HG02588 (cell line): ENCODE measurements at regions not wholly inside any gene's neighbourhood (a gene's known extent, or its start where the extent isn't known, plus 50 kb on each side); places are given as distances from the start of the nearest gene placed in this dataset.
A peak's percentile ranks its signal among the peaks of the same experiment; 100 is the strongest.

Source experiments
- ATAC-seq: cut with Tn5 transposase; IDR thresholded peaks from one replicate; pipeline ENCODE4 v1.9.1; 2021; ENCODE audit warnings: mild to moderate bottlenecking, moderate library complexity; ENCODE audit not compliant: unreplicated experiment

- no peak for ATAC-seq
These were observed 95.9 kb upstream of the PPP2R5A start for GRCh38 chr1:212189352-212189738.

- no peak for ATAC-seq
These were observed 95.0 kb upstream of the PPP2R5A start for GRCh38 chr1:212190169-212190568.

GRCh38 chr1:212192261-212192998 is 92.8 kb upstream of the PPP2R5A start:
- no peak for ATAC-seq

GRCh38 chr1:212196355-212196754 is 88.9 kb upstream of the PPP2R5A start:
- no peak for ATAC-seq

GRCh38 chr1:212201461-212201860 is 83.7 kb upstream of the PPP2R5A start:
- ATAC-seq = no peak

- ATAC-seq = no peak
These were observed 81.6 kb upstream of the PPP2R5A start for GRCh38 chr1:212203630-212204029.

- no peak for ATAC-seq
These were observed 80.2 kb upstream of the PPP2R5A start for GRCh38 chr1:212205006-212205405.

GRCh38 chr1:212205843-212206242 is 79.4 kb upstream of the PPP2R5A start:
- no peak for ATAC-seq

- ATAC-seq = no peak
These were observed 78.1 kb upstream of the PPP2R5A start for GRCh38 chr1:212207118-212207517.

GRCh38 chr1:212207822-212208520 is 77.2 kb upstream of the PPP2R5A start:
- ATAC-seq = no peak

- ATAC-seq = no peak
These were observed 76.1 kb upstream of the PPP2R5A start for GRCh38 chr1:212208978-212209644.

- no peak for ATAC-seq
These were observed 73.8 kb upstream of the PPP2R5A start for GRCh38 chr1:212211371-212211770.

- ATAC-seq = no peak
These were observed 72.9 kb upstream of the PPP2R5A start for GRCh38 chr1:212212343-212212742.

GRCh38 chr1:212212906-212213305 is 72.3 kb upstream of the PPP2R5A start:
- no peak for ATAC-seq

GRCh38 chr1:212213784-212214183 is 71.4 kb upstream of the PPP2R5A start:
- ATAC-seq = no peak

- no peak for ATAC-seq
These were observed 70.9 kb upstream of the PPP2R5A start for GRCh38 chr1:212214325-212214724.

GRCh38 chr1:212215910-212216309 is 69.3 kb upstream of the PPP2R5A start:
- no peak for ATAC-seq

GRCh38 chr1:212217633-212218032 is 67.6 kb upstream of the PPP2R5A start:
- no peak for ATAC-seq

GRCh38 chr1:212218065-212218464 is 67.1 kb upstream of the PPP2R5A start:
- no peak for ATAC-seq

- ATAC-seq = peak; percentile 85
These were observed 66.3 kb upstream of the PPP2R5A start for GRCh38 chr1:212218911-212219310.

GRCh38 chr1:212219679-212220463 is 65.3 kb upstream of the PPP2R5A start:
- no peak for ATAC-seq
